ENCODE measurements at regions not wholly inside any gene's neighbourhood (a gene's known extent, or its start where the extent isn't known, plus 50 kb on each side); places are given as distances from the start of the nearest gene placed in this dataset.

DNA sequence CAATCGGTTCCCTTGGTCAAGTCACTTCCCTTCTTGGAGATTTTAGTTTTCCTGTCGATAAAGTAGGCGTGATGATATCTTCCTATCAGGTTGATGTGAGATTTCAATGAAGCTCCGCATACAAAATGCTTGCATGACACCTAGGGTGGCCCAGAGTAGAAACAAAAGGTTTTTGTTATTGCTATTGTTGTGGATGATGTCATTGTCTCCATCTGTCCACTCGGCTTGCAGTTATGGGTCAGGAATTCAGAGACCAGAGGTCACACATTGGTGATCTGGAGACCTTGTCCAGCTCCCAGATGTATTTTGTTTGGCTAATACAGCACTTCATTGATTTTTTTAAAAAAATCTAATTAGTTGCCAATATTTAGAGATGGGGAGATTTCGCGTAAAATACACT is 382.1 kb downstream of the MN1 start:
- H3K27ac Mint-ChIP-seq = no peak overlapping the region
- no peaks in the 10 kb centered on the region for H3K9me3 Mint-ChIP-seq
- no peak overlapping the region for H3K4me3 Mint-ChIP-seq
- no peaks in the 10 kb centered on the region for H3K36me3 Mint-ChIP-seq (ENCODE audit: low read depth)
- no peaks in the 10 kb centered on the region for H3K4me1 Mint-ChIP-seq (ENCODE audit: low read depth)
- intact Hi-C loops (cut with micrococcal nuclease) = no loop called here
- peaks cover 34% of the 10 kb centered on the region for H3K27me3 Mint-ChIP-seq

DNA sequence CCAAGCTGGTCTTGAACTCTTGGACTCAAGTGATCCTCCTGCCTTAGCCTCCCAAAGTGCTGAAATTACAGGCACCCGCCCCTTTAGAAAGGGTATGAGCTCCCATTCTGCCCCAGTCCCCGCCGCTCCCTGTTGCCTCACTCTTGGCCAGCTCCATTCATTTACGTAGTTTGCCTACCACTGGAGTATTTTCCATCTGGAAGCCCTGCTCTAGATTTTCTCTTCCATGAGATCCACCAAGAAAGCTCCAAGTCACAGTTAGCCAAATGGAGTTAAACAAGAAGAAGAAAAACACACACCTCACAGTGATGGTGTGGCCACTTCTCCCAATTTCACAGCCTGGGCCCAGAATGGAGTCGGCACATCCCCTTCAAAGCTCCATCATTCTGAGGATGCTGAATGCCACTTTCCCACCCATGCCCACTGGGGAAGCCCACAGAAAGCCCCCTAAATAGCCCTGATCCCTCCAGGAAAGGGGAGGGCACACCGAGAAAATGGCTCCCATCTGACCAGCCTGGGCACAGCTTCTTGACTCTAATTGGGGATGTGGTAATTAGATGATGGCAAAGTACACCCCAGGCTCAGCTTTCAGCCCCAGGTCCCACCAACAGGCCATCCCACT is 381.2 kb downstream of the MN1 start:
- Mint-ChIP-seq H3K4me3 (no peak overlapping the region), H3K27me3 (peaks cover 34% of the 10 kb centered on the region), H3K4me1 (ENCODE audit: low read depth) (no peaks in the 10 kb centered on the region), H3K27ac (no peak overlapping the region), H3K36me3 (ENCODE audit: low read depth) (no peaks in the 10 kb centered on the region), H3K9me3 (no peaks in the 10 kb centered on the region)
- intact Hi-C loops (cut with micrococcal nuclease) = no loop called here

DNA sequence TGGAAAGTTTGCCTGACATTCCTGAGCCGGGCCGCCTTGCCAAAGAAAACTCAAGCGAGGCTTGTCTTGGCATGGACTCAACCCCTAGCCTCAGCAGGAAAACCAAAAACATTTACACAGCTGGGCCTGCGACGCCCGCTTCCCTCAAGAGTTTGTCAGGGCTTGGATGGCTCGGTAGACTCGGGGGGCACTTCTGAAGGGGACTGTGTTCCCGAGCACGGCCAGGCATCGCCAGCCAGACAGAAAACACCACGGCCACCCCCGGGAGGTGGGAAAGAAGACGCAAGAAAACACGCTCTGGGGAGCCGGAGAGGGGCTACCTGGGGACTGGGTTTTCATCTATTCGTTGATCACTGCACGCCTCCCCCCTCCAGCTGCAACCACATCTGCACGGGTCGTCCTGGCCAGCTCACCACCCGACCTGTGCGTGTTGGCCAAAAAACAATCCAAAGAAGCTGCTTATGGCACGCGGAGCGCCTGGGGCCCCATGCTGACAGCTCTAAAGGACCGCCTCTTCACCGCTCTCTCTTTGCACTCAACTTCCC is 380.7 kb downstream of the MN1 start:
- Mint-ChIP-seq H3K36me3 (ENCODE audit: low read depth) (no peaks in the 10 kb centered on the region), H3K27ac (no peak overlapping the region), H3K4me3 (no peak overlapping the region), H3K4me1 (ENCODE audit: low read depth) (no peaks in the 10 kb centered on the region), H3K27me3 (peaks cover 32% of the 10 kb centered on the region), H3K9me3 (no peaks in the 10 kb centered on the region)
- intact Hi-C loops (cut with micrococcal nuclease) = no loop called here

DNA sequence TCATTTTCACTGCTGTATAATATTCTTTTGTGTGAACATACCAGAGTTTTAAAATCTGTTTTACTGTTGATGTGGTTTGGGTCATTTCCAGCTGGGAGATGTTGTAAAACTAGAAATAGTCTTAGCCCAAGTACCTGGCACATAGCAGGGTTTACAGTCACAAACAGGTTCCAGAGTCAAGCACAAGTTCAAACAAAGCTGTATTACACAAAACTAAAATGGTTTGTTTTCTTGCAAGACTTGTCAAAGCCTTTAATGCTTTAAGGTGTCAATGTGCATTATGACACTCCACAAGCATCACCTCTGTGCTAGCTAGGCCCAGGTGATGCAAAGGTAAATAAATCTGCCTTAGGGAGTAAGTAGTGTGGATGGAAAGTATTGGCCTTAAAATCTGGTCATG is 379.1 kb downstream of the MN1 start:
- no peaks in the 10 kb centered on the region for H3K4me1 Mint-ChIP-seq (ENCODE audit: low read depth)
- no peak overlapping the region for H3K27ac Mint-ChIP-seq
- intact Hi-C loops (cut with micrococcal nuclease) = no loop called here
- H3K4me3 Mint-ChIP-seq = no peak overlapping the region
- peaks cover 21% of the 10 kb centered on the region for H3K27me3 Mint-ChIP-seq
- no peaks in the 10 kb centered on the region for H3K36me3 Mint-ChIP-seq (ENCODE audit: low read depth)
- H3K9me3 Mint-ChIP-seq = peaks cover 3% of the 10 kb centered on the region

DNA sequence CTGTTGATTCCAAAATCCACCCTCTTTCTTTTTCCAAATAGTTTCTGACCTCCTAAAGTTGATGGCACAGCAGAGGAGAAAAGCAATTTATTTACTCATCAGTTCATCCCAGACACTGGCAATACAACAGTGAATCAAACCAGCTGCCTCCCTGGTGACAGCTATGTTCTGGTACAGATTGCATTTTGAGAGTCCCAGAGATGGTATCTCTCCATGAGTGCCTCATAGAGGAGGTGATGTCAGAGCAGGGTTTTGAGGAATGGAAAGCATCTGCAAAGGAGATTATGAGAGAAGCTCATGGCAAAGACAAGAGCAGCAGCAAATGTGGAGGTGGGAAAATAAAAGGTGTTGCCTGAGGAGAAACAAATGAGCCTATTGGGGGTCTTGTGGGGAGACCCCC is 377.2 kb downstream of the MN1 start:
- H3K9me3 Mint-ChIP-seq = peaks cover 9% of the 10 kb centered on the region
- H3K27me3 Mint-ChIP-seq = peaks cover 23% of the 10 kb centered on the region
- no peaks in the 10 kb centered on the region for H3K36me3 Mint-ChIP-seq (ENCODE audit: low read depth)
- H3K4me1 Mint-ChIP-seq (ENCODE audit: low read depth) = no peaks in the 10 kb centered on the region
- no peak overlapping the region for H3K27ac Mint-ChIP-seq
- intact Hi-C loops (cut with micrococcal nuclease) = no loop called here
- no peak overlapping the region for H3K4me3 Mint-ChIP-seq

DNA sequence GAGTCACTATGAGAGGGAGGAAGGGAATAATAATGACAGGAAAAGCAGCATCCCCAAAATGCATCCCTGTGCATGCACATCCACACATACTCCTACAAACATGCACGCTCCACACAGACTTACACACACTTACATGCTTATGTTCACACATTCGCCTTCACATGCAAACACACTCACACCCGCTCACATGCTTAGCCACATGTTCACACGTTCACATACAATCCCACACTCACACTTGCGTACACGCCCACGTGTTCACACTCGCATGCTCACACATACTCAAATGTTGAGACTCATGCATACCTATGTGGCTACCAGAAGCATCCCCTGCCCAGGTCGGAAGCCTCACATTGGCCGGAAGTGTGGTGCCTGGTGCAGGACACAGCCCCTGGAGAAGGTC is 372.1 kb downstream of the MN1 start:
- no peaks in the 10 kb centered on the region for H3K4me1 Mint-ChIP-seq (ENCODE audit: low read depth)
- no peak overlapping the region for H3K27ac Mint-ChIP-seq
- peaks cover 9% of the 10 kb centered on the region for H3K9me3 Mint-ChIP-seq
- no peak overlapping the region for H3K4me3 Mint-ChIP-seq
- H3K36me3 Mint-ChIP-seq (ENCODE audit: low read depth) = no peaks in the 10 kb centered on the region
- H3K27me3 Mint-ChIP-seq = peaks cover 2% of the 10 kb centered on the region
- intact Hi-C loops (cut with micrococcal nuclease) = no loop called here

DNA sequence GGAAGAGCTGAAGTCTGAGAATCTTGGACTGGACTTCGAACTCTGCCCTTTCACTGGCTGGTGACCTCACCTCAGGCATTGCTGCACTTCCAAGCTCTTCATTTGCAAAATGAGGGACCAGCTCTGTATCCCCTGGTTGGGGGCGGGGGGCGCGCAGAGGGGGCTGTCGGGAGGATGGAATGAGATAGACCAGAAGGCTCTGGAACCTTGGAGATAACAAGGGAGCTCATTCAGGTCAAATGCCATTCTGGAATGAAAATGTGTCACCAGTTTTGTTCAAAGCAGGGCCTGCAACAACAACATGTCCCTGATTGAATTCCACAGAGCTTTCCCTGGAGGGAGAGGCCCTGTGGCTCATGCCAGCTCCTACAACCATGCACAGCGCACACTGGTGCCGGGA is 370.5 kb downstream of the MN1 start:
- H3K27me3 Mint-ChIP-seq = peaks cover 9% of the 10 kb centered on the region

DNA sequence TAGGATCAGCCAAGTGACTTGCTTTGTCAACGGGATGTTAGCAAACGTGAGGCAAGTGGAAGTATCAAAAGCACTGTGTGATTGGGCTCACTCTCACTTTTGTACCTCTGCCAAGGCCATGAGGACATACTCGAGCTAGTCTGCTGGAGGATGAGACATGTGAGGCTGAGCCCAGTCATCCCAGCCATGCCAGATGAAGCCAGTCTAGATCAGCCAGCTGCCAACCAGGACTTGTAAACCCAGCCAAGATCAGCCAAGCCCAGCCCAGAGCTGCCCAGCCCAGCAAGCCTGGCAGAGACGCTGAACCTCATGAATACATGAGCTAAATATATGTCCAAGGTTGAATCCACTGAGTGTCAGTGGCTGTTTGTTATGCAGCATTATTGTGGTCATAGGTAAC is 369.7 kb downstream of the MN1 start:
- H3K27me3 Mint-ChIP-seq = peaks cover 13% of the 10 kb centered on the region
- H3K27ac Mint-ChIP-seq = no peak overlapping the region
- H3K36me3 Mint-ChIP-seq (ENCODE audit: low read depth) = no peaks in the 10 kb centered on the region
- H3K4me1 Mint-ChIP-seq (ENCODE audit: low read depth) = no peaks in the 10 kb centered on the region
- H3K9me3 Mint-ChIP-seq = peaks cover 9% of the 10 kb centered on the region
- intact Hi-C loops (cut with micrococcal nuclease) = no loop called here
- no peak overlapping the region for H3K4me3 Mint-ChIP-seq

More for the DNA sequence above, 370.5 kb downstream of the MN1 start:
- Mint-ChIP-seq H3K36me3 (ENCODE audit: low read depth) (no peaks in the 10 kb centered on the region), H3K4me3 (no peak overlapping the region), H3K9me3 (peaks cover 9% of the 10 kb centered on the region), H3K27ac (no peak overlapping the region), H3K4me1 (ENCODE audit: low read depth) (no peaks in the 10 kb centered on the region)
- intact Hi-C loops (cut with micrococcal nuclease) = no loop called here

DNA sequence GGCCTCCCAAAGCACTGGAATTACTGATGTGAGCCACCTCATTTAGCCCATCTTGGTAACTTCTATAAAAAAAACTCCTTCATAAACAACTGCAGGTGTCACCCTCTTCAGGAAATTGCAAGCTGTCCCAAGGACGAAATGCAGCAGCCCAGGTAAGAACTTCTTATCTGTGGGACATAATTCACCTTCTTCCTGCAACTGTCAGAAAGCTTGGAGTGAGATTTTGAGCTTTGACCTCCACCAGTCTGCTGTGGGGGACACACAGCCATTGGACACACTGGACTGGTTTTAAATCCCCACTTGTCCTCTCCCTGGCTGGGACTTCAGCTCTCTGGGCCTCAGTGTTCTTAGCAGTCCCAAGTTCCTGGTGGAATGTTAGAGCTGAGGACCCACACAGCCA is 368.5 kb downstream of the MN1 start:
- Mint-ChIP-seq H3K4me1 (ENCODE audit: low read depth) (no peaks in the 10 kb centered on the region), H3K4me3 (no peak overlapping the region), H3K9me3 (no peaks in the 10 kb centered on the region), H3K27ac (no peak overlapping the region), H3K27me3 (peaks cover 14% of the 10 kb centered on the region), H3K36me3 (ENCODE audit: low read depth) (no peaks in the 10 kb centered on the region)
- intact Hi-C loops (cut with micrococcal nuclease) = no loop called here

DNA sequence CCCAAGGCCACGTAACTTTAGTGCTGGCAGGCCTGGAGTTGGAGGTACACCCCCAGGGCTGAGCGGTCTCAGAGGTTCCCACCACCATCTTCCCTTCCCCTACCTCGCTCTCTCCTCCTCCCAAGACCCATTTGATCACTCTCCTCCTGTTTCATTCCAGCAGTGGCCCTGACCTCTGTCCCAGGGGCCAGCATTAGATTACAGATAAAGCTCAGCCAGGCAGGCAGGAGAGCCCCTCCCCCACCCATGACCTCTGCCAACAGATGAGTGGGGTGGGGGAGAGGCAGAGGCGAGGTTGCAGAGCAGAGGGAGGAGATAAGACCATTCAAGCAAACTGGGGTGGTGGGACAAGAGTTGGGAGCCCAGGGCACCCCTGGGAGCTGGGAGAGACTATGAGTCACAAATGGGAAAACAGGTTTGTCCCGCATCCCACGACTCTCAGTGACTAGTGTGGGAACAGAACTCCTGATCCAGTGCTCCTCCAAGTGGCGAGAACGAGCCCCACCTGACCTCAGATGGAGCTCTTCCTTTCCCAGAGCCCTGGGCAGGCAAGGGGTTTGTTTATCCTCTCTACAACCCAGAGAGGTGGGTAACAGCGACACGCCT is 367.9 kb downstream of the MN1 start:
- H3K27ac Mint-ChIP-seq = no peak overlapping the region
- H3K36me3 Mint-ChIP-seq (ENCODE audit: low read depth) = no peaks in the 10 kb centered on the region
- intact Hi-C loops (cut with micrococcal nuclease) = no loop called here
- no peaks in the 10 kb centered on the region for H3K9me3 Mint-ChIP-seq
- H3K4me3 Mint-ChIP-seq = no peak overlapping the region
- H3K27me3 Mint-ChIP-seq = peaks cover 16% of the 10 kb centered on the region
- no peaks in the 10 kb centered on the region for H3K4me1 Mint-ChIP-seq (ENCODE audit: low read depth)

DNA sequence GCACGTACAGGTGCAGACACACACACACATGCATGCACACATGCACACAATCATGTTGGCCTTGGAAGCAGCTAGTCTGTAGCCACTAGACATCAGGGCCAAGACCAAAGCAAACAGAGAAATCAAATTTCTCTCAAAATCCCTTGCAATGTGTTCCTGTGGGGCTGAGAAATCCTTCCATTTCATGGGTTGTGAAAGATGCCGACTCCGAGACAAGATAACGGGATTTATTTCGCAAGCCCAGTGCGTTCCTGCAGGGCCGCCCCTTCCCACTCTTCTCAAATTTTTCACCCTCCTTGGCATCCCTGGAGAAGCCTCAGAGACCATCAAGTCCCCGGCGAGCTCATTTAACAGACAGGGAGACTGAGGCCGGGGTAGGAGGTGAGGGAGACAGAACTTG is 366.7 kb downstream of the MN1 start:
- no peaks in the 10 kb centered on the region for H3K9me3 Mint-ChIP-seq
- H3K4me3 Mint-ChIP-seq = no peak overlapping the region
- H3K27ac Mint-ChIP-seq = no peak overlapping the region
- peaks cover 23% of the 10 kb centered on the region for H3K27me3 Mint-ChIP-seq
- H3K4me1 Mint-ChIP-seq (ENCODE audit: low read depth) = peaks cover 4% of the 10 kb centered on the region
- intact Hi-C loops (cut with micrococcal nuclease) = no loop called here
- H3K36me3 Mint-ChIP-seq (ENCODE audit: low read depth) = no peaks in the 10 kb centered on the region

DNA sequence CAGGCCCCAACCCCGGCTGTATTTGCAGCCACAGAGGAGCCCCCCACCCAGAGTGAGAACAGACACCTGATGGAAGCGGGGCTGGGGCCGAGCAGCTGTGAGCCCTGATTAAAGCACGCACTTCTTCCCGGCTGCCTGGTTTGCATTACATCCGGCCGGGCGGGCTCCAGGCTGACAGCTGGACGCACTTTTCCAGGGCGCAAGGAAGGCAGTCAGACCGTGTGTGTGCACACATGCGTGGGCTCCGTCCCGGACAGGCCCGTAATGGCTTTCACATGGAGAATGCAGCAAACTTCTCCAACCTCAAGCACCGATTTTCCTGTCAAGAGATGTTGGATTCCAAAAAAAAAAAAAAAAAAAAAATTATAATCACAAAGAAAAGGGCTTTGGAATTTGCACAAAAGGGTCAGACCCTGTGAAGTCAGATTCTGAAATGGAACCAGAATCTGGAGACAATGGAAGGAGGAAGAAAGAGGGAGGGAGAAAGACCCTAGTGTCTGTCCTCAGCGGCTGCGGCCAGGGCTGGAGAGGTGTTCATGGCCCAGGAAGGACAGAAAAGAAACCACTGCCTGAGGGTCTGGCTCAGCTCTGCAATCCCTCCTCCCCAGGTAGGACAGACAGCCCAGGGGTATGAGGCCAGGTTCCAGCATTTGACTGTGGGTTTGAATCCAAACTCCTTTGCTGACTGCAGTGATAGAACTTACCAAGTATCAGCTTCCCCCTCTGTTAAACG is 365.5 kb downstream of the MN1 start:
- Mint-ChIP-seq H3K27ac (no peak overlapping the region), H3K4me1 (ENCODE audit: low read depth) (peaks cover 15% of the 10 kb centered on the region), H3K4me3 (no peak overlapping the region), H3K36me3 (ENCODE audit: low read depth) (no peaks in the 10 kb centered on the region), H3K27me3 (peaks cover 23% of the 10 kb centered on the region), H3K9me3 (no peaks in the 10 kb centered on the region)
- intact Hi-C loops (cut with micrococcal nuclease) = no loop called here

DNA sequence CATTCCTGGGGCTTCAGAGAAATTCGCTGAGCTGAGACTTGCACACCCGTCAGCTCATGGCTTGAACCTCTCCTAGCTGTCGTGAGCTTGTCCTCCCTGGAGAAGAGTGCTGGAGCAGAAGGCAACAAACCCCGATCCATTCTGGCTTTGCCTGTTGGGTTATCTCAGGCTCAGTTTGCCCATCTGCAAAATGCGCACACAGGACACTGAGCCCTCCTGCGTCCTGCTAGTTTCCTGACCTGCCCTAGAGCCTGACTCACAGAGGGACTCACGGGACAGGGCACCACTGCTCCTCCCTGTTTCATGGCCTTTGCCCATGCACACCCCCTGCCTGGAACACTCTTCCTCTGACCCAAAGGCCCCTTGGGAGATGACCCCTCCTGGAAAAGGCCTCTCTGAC is 365.0 kb downstream of the MN1 start:
- no peak overlapping the region for H3K4me3 Mint-ChIP-seq
- no peaks in the 10 kb centered on the region for H3K36me3 Mint-ChIP-seq (ENCODE audit: low read depth)
- H3K27ac Mint-ChIP-seq = no peak overlapping the region
- no peaks in the 10 kb centered on the region for H3K9me3 Mint-ChIP-seq
- intact Hi-C loops (cut with micrococcal nuclease) = no loop called here
- H3K4me1 Mint-ChIP-seq (ENCODE audit: low read depth) = peaks cover 15% of the 10 kb centered on the region
- H3K27me3 Mint-ChIP-seq = peaks cover 23% of the 10 kb centered on the region

DNA sequence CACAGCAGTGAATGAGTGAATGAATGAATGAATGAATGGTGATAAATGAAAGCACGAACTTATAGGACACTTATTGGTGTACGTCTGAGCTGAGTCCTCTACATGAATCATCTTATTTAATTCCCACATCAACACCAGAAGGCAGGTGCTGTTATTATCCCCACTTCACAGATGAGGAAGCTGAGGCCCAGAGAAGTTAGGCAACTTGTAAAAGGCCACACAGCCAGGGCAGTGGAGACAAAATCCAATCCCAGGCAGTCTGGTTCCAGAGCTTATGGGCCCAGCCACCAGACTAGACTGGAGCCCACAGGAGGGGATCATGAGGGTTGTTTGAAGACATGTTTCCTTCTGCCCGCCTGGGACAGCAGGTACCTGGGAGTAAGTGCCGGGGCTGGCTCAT is 364.0 kb downstream of the MN1 start:
- H3K4me1 Mint-ChIP-seq (ENCODE audit: low read depth) = peaks cover 15% of the 10 kb centered on the region
- H3K9me3 Mint-ChIP-seq = no peaks in the 10 kb centered on the region
- no peaks in the 10 kb centered on the region for H3K36me3 Mint-ChIP-seq (ENCODE audit: low read depth)
- H3K4me3 Mint-ChIP-seq = no peak overlapping the region
- no peak overlapping the region for H3K27ac Mint-ChIP-seq
- intact Hi-C loops (cut with micrococcal nuclease) = no loop called here
- H3K27me3 Mint-ChIP-seq = peaks cover 23% of the 10 kb centered on the region

Measured in dendritic cell treated with granulocyte-macrophage colony-stimulating factor and Interleukin-4, amounts not matched to agents 40 ng/mL and 50 ng/mL, for 4 days (primary cell).